22Rv1 (cell line): ENCODE measurements at regions not wholly inside any gene's neighbourhood (a gene's known extent, or its start where the extent isn't known, plus 50 kb on each side); places are given as distances from the start of the nearest gene placed in this dataset.

ENCODE experiments used
- CTCF ChIP-seq: fragments of 450-650 bp; IDR thresholded peaks from 2 replicates; pipeline ENCODE4 v1.5.1; 2017; ENCODE audit warnings: mild to moderate bottlenecking
- ZFX ChIP-seq: fragments of 450-650 bp; IDR thresholded peaks from 2 replicates; pipeline ENCODE4 v1.6.1; 2017; ENCODE audit warnings: antibody characterized with exemption, borderline replicate concordance

GRCh38 chrX:121592884-121593283 lies 545.5 kb downstream of the GLUD2 start:
- TF ChIP-seq CTCF (no peak), ZFX (no peak)
